Mucosa of descending colon (tissue), 3 donors: ENCODE measurements at regions not wholly inside any gene's neighbourhood (a gene's known extent, or its start where the extent isn't known, plus 50 kb on each side); places are given as distances from the start of the nearest gene placed in this dataset.

ENCODE experiments used
- ATAC-seq: fragments of 200-7000 bp; cut with Tn5 transposase; one replicate; pipeline ENCODE4 v1.9.1; 2020; ENCODE audit warnings: mild to moderate bottlenecking, moderate library complexity
- DNase-seq, 3 donors: peaks; one replicate each; pipeline ENCODE4 v3.0.0-alpha.2; 2020
- H3K36me3 ChIP-seq: fragments of 200-600 bp; one replicate; pipeline ENCODE4 v1.8.0; 2021; ENCODE audit warnings: low read depth, mild to moderate bottlenecking
- H3K4me1 ChIP-seq: fragments of 200-600 bp; one replicate; pipeline ENCODE4 v1.8.0; 2021; ENCODE audit warnings: low read depth, mild to moderate bottlenecking
- H3K4me3 ChIP-seq: fragments of 200-600 bp; one replicate; pipeline ENCODE4 v1.8.0; 2021; ENCODE audit warnings: mild to moderate bottlenecking
- H3K9me3 ChIP-seq: fragments of 200-600 bp; one replicate; pipeline ENCODE4 v1.8.0; 2021; ENCODE audit warnings: mild to moderate bottlenecking
- intact Hi-C, 2 donors: fragments of 100-400 bp; cut with DNase I in 1 of 2; cut with micrococcal nuclease in 1 of 2; formaldehyde crosslinking; loops; one replicate each; pipeline versions ENCODE4 v1.11.0 to v1.11.1; 2022; cut with DNase I, micrococcal nuclease
- TF ChIP-seq, protein P1 (sequence below): fragments of 200-600 bp; IDR thresholded peaks from one replicate; pipeline ENCODE4 v1.8.0; 2022; ENCODE audit warnings: antibody characterized with exemption, mild to moderate bottlenecking
- donor health status: DM: no; HTN: no; CAD: no; lungs with moderate emphysema.
- donor health status: DM: no; HTN: no; CAD: no.
- donor health status: DM: no; HTN: yes; CAD: no.

DNA sequence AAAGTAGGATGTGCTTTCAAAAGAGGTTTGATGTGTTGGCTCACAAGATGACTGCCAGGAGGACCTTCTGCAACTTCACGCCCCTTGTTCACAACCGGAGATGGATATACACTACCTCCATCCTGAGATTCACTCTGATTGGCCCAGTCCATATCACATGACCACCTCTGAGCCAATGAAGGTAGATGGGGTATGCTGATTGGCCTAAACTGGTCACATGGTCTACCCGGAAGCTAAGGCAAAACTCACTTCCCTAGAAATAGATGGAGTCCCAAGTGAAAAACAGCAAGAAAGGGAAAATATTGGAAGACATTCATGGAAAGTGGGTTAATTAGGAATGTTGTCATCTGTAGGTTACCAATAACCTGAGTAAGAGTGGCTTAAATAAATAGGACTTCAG lies 119.7 kb upstream of the MRI1 start:
- Histone ChIP-seq H3K4me3 (no peak overlapping the region), H3K4me1 (no peaks in the 10 kb centered on the region), H3K9me3 (no peaks in the 10 kb centered on the region), H3K36me3 (no peaks in the 10 kb centered on the region)
- TF ChIP-seq, protein P1, sequence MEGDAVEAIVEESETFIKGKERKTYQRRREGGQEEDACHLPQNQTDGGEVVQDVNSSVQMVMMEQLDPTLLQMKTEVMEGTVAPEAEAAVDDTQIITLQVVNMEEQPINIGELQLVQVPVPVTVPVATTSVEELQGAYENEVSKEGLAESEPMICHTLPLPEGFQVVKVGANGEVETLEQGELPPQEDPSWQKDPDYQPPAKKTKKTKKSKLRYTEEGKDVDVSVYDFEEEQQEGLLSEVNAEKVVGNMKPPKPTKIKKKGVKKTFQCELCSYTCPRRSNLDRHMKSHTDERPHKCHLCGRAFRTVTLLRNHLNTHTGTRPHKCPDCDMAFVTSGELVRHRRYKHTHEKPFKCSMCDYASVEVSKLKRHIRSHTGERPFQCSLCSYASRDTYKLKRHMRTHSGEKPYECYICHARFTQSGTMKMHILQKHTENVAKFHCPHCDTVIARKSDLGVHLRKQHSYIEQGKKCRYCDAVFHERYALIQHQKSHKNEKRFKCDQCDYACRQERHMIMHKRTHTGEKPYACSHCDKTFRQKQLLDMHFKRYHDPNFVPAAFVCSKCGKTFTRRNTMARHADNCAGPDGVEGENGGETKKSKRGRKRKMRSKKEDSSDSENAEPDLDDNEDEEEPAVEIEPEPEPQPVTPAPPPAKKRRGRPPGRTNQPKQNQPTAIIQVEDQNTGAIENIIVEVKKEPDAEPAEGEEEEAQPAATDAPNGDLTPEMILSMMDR: no peak
- intact Hi-C loops: no loop called here
- no peak for DNase-seq
- no peak for ATAC-seq

DNA sequence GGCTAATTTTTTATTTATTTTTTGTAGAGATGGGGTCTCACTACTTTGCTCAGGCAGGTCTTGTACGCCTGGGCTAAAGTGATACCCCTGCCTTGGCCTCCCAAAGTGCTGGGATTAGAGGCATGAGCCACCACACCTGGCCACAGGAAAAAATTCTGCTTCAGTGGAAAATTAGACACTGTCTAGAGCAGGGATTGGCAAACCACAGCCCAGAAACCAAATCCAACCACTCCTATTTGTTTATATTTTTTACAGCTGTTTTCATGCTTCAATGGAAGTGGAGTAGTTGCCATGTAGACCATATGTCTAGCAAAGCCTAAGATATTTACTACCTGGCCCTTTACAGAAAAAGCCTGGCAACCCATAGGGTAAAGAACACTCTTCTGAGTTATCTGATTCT lies 123.7 kb upstream of the MRI1 start:
- H3K9me3 ChIP-seq: no peaks in the 10 kb centered on the region
- H3K4me3 ChIP-seq: no peak overlapping the region
- no peaks in the 10 kb centered on the region for H3K36me3 ChIP-seq
- TF ChIP-seq, protein P1: no peak
- no peaks in the 10 kb centered on the region for H3K4me1 ChIP-seq
- intact Hi-C loops: no loop called here
- ATAC-seq: peak; percentile 27
- DNase-seq: no peak

DNA sequence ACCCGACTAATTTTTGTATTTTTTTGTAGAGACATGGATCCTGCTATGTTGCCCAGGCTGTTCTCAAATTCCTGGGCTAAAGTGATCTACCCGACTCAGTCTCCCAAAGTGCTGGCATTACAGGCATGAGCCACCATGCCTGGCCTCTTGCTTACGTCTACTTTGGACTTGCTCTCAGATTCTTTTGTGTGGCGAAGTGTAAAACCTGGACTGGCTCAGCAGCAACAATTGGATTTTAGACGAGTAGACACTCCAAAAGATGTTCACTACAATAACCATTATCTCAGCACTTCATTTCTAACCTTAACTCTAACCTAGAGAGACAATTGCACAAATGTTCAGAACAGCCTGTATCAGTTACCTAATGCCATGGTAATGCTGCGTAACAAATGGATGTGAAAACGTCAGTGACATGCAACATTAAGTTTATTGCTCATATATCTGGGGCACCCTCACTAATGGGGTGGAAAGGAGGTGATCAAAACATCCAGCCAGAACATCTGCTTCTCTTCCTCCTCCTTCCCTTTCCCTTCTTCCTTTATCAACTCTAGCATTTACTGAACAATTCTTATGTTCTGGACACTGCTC lies 124.9 kb upstream of the MRI1 start:
- no peak for DNase-seq
- H3K9me3 ChIP-seq: peaks cover 2% of the 10 kb centered on the region
- H3K4me1 ChIP-seq: no peaks in the 10 kb centered on the region
- no peak for ATAC-seq
- intact Hi-C loops: no loop called here
- H3K36me3 ChIP-seq: no peaks in the 10 kb centered on the region
- TF ChIP-seq, protein P1: no peak
- H3K4me3 ChIP-seq: no peak overlapping the region

DNA sequence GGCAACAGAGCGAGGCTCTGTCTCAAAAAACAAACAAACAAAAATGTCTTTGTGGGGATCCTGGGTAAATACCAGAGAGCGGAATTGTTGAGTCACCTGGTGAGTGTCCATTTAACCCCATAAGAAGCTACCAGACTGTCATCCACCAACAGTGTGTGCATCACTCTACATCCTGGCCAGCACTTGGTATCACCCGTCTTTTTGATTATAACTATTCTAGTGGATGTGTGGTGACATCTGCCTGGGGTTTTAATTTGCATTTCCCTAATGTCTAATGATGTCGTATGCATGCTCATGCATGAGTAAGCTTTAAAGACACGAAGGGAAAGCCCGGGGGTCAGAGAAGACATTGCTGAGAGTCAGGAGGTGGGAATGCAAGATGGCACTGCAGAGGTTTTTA lies 126.7 kb upstream of the MRI1 start:
- ATAC-seq (no peak), DNase-seq (no peak)
- H3K4me3 ChIP-seq: no peak overlapping the region
- TF ChIP-seq, protein P1: no peak
- H3K36me3 ChIP-seq: no peaks in the 10 kb centered on the region
- intact Hi-C loops: no loop called here
- H3K9me3 ChIP-seq: peaks cover 2% of the 10 kb centered on the region
- H3K4me1 ChIP-seq: peaks cover 5% of the 10 kb centered on the region

DNA sequence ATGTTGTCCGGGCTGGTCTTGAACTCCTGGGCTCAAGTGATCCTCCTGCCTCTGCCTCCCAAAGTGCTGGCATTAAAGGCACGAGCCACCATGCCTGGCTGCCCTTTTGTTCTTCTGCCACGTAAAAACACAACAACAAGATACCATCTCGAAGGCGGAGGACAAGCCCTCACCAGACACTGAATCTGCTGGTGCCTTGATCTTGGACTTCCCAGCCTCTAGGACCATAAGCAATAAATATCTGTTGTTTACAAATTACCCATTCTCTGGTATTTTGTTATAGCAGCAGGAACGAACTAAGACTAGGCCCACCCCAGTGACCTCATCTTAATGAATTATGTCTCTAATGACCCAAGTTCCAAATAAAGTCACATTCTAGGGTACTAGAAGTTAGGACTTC lies 128.4 kb upstream of the CACNA1A start:
- TF ChIP-seq, protein P1: no peak
- DNase-seq (no peak), ATAC-seq (no peak)
- Histone ChIP-seq H3K4me3 (no peak overlapping the region), H3K36me3 (no peaks in the 10 kb centered on the region), H3K9me3 (peaks cover 2% of the 10 kb centered on the region), H3K4me1 (peaks cover 6% of the 10 kb centered on the region)
- intact Hi-C loops: no loop called here

DNA sequence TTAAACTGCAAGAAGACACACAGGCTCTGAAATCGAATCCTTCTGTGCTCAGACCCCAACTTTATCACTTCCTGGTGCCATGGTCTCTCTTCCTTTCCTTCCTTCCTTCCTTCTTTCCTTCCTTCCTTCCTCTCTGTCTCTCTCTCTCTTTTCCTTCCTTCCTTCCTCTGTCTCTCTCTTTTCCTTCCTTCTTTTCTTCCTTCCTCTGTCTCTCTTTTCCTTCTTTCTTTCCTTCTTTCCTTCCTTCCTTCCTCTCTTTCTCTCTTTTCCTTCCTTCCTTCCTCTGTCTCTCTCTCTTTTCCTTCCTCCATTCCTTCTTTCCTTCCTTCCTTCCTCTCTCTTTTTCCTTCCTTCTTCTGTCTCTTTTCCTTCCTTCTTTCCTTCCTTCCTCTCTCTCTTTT lies 127.2 kb upstream of the CACNA1A start:
- TF ChIP-seq, protein P1: no peak
- intact Hi-C loops: no loop called here
- DNase-seq: no peak

More for the DNA sequence above, 127.2 kb upstream of the CACNA1A start:
- H3K4me3 ChIP-seq: no peak overlapping the region
- no peak for ATAC-seq
- H3K9me3 ChIP-seq: peaks cover 2% of the 10 kb centered on the region
- no peaks in the 10 kb centered on the region for H3K36me3 ChIP-seq
- H3K4me1 ChIP-seq: peaks cover 6% of the 10 kb centered on the region
